HG03442 (cell line): ENCODE measurements at regions not wholly inside any gene's neighbourhood (a gene's known extent, or its start where the extent isn't known, plus 50 kb on each side); places are given as distances from the start of the nearest gene placed in this dataset.
"Not testable (repeated sequence)": the region's sequence is repeated elsewhere in the genome, so short reads cannot be mapped to it uniquely, and the experiment has no call there.

Experiments used
- ATAC-seq: cut with Tn5 transposase; IDR thresholded peaks from one replicate; pipeline ENCODE4 v1.9.1; 2021; ENCODE audit warnings: mild to moderate bottlenecking, moderate library complexity; ENCODE audit not compliant: unreplicated experiment

- ATAC-seq: no peak
Observed at GRCh38 chr6:140201787-140202458, 827.5 kb upstream of the CITED2 start.

- no peak for ATAC-seq
Observed at GRCh38 chr6:140193269-140193668, 818.8 kb upstream of the CITED2 start.

- ATAC-seq: no peak
Observed at GRCh38 chr6:140192018-140192417, 817.6 kb upstream of the CITED2 start.

DNA sequence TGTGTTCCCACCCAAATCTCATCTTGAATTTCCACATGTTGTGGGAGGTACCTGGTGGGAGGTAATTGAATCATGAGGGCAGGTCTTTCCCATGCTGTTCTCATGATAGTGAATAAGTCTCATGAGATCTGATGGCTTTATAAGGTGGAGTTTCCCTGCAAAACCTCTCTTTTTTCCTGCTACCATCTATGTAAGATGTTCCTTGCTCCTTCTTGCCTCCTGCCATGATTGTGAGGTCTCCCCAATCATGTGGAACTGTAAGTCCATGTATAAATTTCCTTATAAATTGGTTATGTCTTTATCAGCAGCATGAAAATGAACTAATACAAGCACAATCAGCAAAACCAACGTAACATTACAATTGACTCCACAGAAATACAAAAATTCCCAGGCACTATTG lies 814.8 kb upstream of the CITED2 start:
- ATAC-seq: not testable (repeated sequence)

DNA sequence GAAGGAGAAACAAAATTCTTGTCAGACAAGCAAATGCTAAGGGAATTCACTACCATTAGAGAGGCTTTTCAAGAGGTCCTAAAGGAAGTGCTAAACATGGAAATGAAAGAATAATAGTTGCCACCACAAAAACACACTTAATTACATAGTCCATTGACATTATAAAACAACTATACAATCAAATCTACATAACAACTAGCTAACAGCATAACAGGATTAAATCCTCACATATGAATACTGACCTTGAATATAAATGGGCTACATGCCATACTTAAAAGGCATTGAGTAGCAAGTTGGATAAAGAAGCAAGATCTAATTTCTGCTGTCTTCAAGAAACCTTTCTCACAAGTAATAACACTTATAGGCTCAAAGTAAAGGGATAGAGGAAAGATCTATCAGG lies 811.5 kb upstream of the CITED2 start:
- no peak for ATAC-seq

GRCh38 chr6:140183881-140184280 lies 809.4 kb upstream of the CITED2 start:
- no peak for ATAC-seq

DNA sequence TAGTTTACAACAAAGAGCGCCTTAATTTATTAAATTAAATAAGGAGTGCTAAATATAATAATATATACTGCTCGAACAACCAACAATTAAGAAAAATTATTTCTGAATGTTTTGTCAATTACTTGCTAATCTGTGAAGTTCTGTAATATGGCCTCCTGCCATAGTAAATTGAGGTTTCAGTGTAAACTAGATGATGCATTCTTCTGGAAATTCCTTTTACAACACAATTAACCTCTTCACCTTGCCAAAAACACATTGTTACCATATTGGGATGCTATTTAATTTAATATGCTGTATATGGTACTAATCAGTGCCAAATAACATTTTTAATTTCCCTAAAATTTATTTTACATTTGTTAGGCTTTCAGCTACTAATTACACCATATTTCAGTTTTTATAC lies 808.4 kb upstream of the CITED2 start:
- no peak for ATAC-seq

- ATAC-seq: no peak
Observed at GRCh38 chr6:140181876-140182275, 807.4 kb upstream of the CITED2 start.

GRCh38 chr6:140180306-140180705 lies 805.9 kb upstream of the CITED2 start:
- ATAC-seq: no peak

GRCh38 chr6:140178935-140179334 lies 804.5 kb upstream of the CITED2 start:
- no peak for ATAC-seq

DNA sequence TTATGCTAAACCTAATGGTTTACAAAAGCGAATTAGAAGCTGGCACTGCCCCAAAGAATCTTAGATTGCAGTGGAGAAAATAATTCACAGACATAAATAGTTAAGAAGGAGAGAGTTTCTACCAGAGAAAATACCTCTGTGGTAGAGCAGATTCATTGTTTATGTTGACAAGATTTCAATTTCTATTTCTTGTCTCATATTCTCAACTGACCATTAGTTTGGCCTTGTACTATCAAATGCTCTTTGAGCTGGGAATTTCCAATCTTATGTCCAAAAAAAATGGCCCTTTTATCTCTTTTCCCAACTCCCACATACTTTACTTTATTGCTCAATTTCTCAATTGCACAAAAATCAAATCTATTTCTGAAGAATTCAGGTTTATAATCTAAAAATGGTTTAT lies 804.1 kb upstream of the CITED2 start:
- ATAC-seq: no peak

DNA sequence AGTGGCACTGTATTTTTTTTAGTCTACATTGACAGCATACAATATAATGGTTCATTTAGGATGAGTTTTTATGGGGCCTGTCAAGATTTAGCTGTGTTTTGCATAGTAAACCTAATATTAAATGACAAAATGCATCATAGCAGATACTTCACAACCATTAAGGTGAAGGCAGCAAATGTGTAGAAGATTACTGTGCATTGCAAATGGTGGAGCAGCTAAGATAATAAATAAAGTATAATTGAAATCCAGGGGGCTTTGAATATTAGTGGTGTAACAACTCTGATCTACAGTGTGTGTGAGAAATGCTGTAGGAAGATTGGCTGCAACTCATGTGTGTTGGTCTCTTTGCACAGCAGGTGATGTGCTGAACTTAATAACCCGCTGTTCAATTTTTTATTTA lies 801.9 kb upstream of the CITED2 start:
- ATAC-seq: no peak

DNA sequence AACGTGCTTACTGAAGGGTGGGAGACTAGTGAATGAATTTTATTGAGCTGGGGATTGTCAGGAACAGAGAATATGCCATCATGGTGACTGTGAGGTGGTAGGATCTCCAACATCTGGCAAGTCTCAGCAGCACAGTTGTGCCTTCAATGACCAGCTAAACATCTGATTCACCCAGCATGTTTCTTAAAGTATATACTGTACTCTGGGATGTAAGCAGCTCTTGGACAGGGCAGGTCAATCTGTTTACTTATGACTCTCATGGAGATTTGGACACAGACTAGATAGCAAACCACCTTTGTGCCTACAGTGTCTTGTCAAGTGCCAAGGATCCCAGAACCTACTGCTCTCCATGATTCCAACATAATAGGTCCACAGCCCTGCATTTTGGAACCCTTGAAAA lies 801.0 kb upstream of the CITED2 start:
- ATAC-seq: no peak

DNA sequence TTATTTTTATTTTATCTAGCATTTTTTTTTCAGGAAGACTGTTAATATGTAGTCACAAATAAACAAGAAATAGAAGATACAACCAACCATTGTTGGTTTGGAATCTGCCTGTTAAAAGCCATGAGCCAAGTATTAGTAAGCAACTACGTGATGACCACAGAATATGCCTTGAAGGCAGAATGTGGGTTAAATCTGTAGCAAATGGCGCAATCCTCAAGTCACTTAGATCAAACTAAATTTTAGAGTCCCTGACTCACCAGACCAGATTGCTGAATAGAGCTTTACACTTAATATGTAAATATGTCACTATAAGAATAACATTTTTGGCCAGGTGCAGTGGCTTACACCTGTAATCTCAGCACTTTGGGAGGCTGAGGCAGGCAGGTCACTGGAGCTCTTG lies 800.1 kb upstream of the CITED2 start:
- no peak for ATAC-seq

- ATAC-seq: no peak
Observed at GRCh38 chr6:140168365-140168764, 793.9 kb upstream of the CITED2 start.

DNA sequence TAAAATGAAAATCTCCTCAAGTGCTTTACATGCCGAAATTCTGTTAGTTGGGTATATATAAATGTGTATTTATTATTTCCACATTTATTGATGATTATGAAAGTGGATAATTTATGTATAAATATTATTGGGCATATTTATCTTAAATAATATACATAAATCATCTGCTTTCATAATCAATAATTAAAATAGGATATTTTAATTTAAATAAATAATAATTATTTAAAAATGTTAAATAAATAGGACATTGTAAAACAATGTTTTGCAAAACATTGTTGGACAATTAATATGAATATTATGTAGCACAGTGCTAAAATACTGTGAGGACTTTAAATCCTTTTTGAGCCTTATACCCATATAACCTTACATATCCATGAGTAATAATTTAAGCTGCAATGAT lies 786.5 kb upstream of the CITED2 start:
- ATAC-seq: no peak

DNA sequence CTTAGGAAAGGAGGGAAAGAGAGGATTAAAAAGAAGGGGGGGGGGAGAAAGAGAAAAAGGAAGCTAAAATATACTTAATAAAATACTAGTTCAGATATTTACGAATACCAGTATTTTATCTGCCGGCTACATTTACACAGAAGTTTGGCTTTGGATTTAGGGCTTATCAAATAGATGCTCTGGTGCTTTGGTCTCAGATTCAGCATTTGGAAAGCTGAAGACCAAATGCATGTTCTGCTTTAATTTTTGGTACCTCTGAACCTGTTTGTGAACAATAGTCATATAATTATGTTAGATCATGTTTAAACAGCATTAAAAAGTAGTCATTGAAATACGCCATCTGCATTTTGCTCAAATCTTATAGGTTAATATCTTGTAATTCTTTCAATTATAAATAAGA lies 786.0 kb upstream of the CITED2 start:
- no peak for ATAC-seq

DNA sequence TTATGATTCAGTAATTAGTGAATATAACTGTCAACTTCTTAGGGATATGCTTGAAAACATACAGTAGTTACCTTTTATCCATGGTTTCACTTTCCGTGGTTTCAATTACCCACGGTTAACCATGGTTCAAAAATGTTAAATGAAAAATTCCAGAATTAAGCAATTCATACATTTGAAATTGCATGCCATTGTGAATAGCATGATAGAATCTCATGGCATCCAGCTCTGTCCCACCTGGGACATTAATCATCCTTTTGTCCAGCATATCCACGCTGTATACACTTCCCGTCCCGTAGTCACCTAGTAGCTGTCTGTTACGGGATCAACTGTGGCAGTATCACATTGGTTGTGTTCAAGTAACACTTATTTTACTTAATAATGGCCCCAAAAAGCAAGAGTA lies 781.7 kb upstream of the CITED2 start:
- ATAC-seq: no peak

DNA sequence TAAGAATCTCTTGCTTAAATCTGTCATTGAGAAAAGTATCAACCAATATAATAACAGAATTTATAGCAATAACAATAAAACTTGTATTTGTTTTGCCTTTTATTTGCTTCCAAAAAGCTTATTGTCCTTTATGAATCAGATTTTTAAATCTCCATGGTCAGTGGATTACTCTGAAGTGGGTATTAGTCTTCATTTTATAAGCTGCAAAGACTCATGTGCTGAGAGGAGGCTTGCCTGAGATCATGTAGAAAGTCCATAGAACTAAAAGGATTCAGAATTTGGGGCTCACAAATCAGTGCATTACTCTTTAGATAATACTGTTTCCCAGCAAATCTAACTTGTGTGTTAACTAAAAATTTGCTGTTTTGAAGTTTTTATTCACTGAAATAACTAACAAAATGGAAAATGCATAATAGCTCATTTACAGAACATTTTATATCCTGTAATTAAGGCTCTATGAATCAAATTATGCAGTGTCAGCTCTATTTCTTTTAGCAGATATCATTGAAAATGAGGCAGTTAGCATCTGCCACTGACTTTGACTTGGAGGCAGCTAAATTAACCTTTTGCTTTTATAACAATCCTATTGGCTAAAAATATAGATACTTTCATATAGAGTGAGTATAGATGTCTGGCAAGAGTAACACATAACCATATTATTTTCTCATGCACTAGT lies 781.1 kb upstream of the CITED2 start:
- ATAC-seq: no peak

DNA sequence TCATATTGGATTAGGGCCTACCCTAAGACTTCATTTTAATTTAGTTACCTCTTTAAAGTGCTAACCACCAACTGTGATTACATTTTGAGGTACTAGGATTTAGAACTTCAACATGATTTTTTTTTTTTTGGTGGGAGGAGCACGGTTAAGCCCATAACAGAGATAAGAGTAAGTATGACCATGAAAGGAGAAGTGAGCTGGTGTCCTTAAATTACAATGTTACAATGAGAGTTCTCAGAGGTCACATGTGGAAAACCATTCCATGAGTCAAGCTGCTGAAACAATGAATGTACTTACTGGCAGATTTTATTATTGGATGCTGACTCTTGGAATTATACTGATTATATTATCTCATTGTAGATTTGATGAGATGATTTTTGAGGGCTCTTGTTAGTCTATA lies 779.3 kb upstream of the CITED2 start:
- ATAC-seq: no peak

DNA sequence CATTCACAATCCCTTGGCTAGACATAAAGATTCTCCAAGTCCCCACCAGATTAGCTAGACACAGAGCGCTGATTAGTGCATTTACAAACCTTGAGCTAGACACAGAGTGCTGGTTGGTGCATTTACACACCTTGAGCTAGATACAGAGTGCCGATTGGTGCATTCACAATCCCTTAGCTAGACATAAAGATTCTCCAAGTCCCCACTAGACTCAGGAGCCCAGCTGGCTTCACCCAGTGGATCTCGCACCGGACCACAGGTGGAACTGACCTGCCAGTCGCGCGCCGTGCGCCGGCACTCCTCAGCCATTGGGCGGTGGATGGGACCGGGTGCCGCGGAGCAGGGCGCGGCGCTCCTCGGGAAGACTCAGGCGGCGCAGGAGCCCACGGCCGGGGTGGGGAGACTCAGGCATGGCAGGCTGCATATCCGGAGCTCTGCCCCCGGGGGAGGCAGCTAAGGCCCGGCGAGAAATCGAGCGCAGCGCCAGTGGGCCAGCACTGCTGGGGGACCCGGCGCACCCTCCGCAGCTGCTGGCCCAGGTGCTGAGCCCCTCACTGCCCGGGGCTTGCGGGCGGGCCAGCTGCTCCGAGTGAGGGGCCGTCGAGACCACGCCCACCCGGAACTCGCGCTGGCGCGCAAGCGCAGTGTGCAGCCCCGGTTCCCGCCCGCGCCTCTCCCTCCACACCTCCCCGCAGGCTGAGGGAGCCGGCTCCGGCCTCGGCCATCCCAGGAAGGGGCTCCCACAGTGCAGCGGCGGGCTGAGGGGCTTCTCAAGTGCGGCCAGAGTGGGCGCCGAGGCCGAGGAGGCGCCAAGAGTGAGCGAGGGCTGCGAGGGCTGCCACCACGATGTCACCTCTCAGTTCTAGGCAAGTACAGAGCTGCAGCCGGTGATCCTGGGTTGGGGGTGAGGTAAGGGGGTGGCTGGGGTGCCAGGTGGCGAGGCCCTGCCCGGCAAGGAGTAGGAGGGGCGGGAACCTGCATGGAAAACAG lies 773.7 kb upstream of the CITED2 start:
- ATAC-seq: not testable (repeated sequence)

- ATAC-seq: no peak
Observed at GRCh38 chr6:140140891-140141290, 766.4 kb upstream of the CITED2 start.
